ENCODE measurements at regions not wholly inside any gene's neighbourhood (a gene's known extent, or its start where the extent isn't known, plus 50 kb on each side); places are given as distances from the start of the nearest gene placed in this dataset.

GRCh38 chr10:59109826-59110225 lies 66.6 kb upstream of the PHYHIPL start:
- TF ChIP-seq, protein P1, sequence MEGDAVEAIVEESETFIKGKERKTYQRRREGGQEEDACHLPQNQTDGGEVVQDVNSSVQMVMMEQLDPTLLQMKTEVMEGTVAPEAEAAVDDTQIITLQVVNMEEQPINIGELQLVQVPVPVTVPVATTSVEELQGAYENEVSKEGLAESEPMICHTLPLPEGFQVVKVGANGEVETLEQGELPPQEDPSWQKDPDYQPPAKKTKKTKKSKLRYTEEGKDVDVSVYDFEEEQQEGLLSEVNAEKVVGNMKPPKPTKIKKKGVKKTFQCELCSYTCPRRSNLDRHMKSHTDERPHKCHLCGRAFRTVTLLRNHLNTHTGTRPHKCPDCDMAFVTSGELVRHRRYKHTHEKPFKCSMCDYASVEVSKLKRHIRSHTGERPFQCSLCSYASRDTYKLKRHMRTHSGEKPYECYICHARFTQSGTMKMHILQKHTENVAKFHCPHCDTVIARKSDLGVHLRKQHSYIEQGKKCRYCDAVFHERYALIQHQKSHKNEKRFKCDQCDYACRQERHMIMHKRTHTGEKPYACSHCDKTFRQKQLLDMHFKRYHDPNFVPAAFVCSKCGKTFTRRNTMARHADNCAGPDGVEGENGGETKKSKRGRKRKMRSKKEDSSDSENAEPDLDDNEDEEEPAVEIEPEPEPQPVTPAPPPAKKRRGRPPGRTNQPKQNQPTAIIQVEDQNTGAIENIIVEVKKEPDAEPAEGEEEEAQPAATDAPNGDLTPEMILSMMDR (IDR thresholded peaks at IDR 0.05), result no peak
- TF ChIP-seq POLR2A (IDR thresholded peaks at IDR 0.05), result no peak
- no peak for TF ChIP-seq EP300 (IDR thresholded peaks at IDR 0.05)
- TF ChIP-seq POLR2AphosphoS5 (IDR thresholded peaks at IDR 0.05), result no peak

All from suprapubic skin (tissue), 4 donors.